Body of pancreas (tissue), 4 donors: ENCODE measurements at regions not wholly inside any gene's neighbourhood (a gene's known extent, or its start where the extent isn't known, plus 50 kb on each side); places are given as distances from the start of the nearest gene placed in this dataset.

Source experiments
- ATAC-seq: fragments of 150-250 bp; one replicate; pipeline ENCODE4 v1.9.1; 2016
- DNase-seq, 4 donors: peaks; one replicate each; pipeline ENCODE4 v3.0.0-alpha.2; 2019
- H3K27ac ChIP-seq, 4 donors: fragments of 200-600 bp; sonication (generic); 1 replicate in 3 of 4; 2 replicates in 1 of 4; pipeline versions ENCODE4 v1.5.1 to v1.6.1; 2016 to 2019; ENCODE audit warnings: mild to moderate bottlenecking in 1 of 4, mixed read lengths in 1 of 4, moderate library complexity in 1 of 4
- H3K27me3 ChIP-seq, 2 donors: fragments of 200-600 bp; sonication (generic); one replicate each; pipeline ENCODE4 v1.6.0; 2016; ENCODE audit warnings: mild to moderate bottlenecking in 1 of 2
- H3K36me3 ChIP-seq, 2 donors: fragments of 200-600 bp; sonication (generic); replicated peaks in 1 of 2; 2 replicates each; pipeline ENCODE4 v1.5.1; 2016; ENCODE audit warnings: low read depth in 2 of 2; ENCODE audit not compliant: insufficient read depth in 1 of 2
- H3K4me1 ChIP-seq: fragments of 200-600 bp; sonication (generic); one replicate; pipeline ENCODE4 v1.6.0; 2016
- H3K4me3 ChIP-seq, 2 donors: fragments of 200-600 bp; sonication (generic); 1 replicate in 1 of 2; 2 replicates in 1 of 2; pipeline ENCODE4 v1.5.1; 2016 to 2019
- H3K9me3 ChIP-seq, 3 donors: fragments of 200-600 bp; sonication (generic); 1 replicate in 2 of 3; 2 replicates in 1 of 3; pipeline ENCODE4 v1.5.1; 2016
- POLR2A ChIP-seq, 3 donors: fragments of 450-650 bp; IDR thresholded peaks; one replicate each; pipeline ENCODE4 v1.6.1; 2016; ENCODE audit warnings: antibody characterized with exemption in 3 of 3, mild to moderate bottlenecking in 2 of 3
- whole genome bisulfite sequencing, 2 donors: methylation state at CpG; one replicate each; pipeline ENCODE4 v1.1.5; 2017; 5-methylcytosine and 5-hydroxymethylcytosine counted together
- intact Hi-C: fragments of 100-400 bp; cut with DNase I; formaldehyde crosslinking; loops from one replicate; pipeline ENCODE4 v1.15.1; 2023
- TF ChIP-seq, protein P1 (sequence below), 7 experiments: fragments of 450-650 bp in 4 of 7; fragments of 200-600 bp in 3 of 7; sonication (generic) in 3 of 7; IDR thresholded peaks; one replicate each; pipeline ENCODE4 v1.5.1; 2016 to 2019; ENCODE audit warnings: antibody characterized with exemption in 7 of 7

DNA sequence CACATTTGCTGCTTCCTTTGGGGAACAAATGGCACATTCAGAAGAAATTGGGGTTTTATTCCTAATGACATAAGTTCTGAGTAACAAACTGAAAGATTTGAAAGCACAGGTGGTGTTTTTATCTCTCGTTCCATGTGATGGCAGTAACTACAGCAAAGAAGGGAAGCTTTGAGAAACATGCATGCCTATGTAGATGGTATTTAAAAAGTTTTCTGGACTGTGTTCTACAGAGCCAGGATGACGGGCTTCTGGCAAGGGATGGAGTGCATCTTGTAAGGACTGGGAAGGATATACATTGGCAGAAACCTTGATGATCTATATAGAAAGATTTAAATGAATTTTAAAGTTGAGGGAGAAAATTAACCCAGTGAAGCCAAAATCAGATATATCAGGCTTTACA is 362.2 kb upstream of the ROPN1 start:
- no peaks in the 10 kb centered on the region for H3K36me3 ChIP-seq
- no peak overlapping the region for H3K27ac ChIP-seq
- peaks cover 9% of the 10 kb centered on the region for H3K4me1 ChIP-seq
- H3K27me3 ChIP-seq: no peaks in the 10 kb centered on the region
- intact Hi-C loops: loop anchor here (10.0 kb wide), 1 partner anchor 111 kb away; no protein-coding TSS in a partner anchor
- DNase-seq: no peak
- TF ChIP-seq, protein P1, sequence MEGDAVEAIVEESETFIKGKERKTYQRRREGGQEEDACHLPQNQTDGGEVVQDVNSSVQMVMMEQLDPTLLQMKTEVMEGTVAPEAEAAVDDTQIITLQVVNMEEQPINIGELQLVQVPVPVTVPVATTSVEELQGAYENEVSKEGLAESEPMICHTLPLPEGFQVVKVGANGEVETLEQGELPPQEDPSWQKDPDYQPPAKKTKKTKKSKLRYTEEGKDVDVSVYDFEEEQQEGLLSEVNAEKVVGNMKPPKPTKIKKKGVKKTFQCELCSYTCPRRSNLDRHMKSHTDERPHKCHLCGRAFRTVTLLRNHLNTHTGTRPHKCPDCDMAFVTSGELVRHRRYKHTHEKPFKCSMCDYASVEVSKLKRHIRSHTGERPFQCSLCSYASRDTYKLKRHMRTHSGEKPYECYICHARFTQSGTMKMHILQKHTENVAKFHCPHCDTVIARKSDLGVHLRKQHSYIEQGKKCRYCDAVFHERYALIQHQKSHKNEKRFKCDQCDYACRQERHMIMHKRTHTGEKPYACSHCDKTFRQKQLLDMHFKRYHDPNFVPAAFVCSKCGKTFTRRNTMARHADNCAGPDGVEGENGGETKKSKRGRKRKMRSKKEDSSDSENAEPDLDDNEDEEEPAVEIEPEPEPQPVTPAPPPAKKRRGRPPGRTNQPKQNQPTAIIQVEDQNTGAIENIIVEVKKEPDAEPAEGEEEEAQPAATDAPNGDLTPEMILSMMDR (IDR thresholded peaks at IDR 0.05): no peak
- TF ChIP-seq POLR2A (IDR thresholded peaks at IDR 0.05): no peak
- H3K4me3 ChIP-seq: no peak overlapping the region
- WGBS, 2 donors: 82 to 88% methylated on average over 2 of the region's 2 CpGs
- no peaks in the 10 kb centered on the region for H3K9me3 ChIP-seq
- no peak for ATAC-seq

GRCh38 chr3:124358156-124358555 is 366.2 kb upstream of the ROPN1 start:
- no peak overlapping the region for H3K4me3 ChIP-seq
- TF ChIP-seq, protein P1 (IDR thresholded peaks at IDR 0.05): no peak
- no peak for TF ChIP-seq POLR2A (IDR thresholded peaks at IDR 0.05)
- H3K27me3 ChIP-seq: no peaks in the 10 kb centered on the region
- 87 to 95% methylated on average over 3 of the region's 3 CpGs for WGBS, 2 donors
- no peaks in the 10 kb centered on the region for H3K36me3 ChIP-seq
- H3K9me3 ChIP-seq: no peaks in the 10 kb centered on the region
- ATAC-seq (no peak), DNase-seq (no peak)
- H3K4me1 ChIP-seq: no peaks in the 10 kb centered on the region
- no peak overlapping the region for H3K27ac ChIP-seq
- intact Hi-C loops: loop anchor here (10.0 kb wide), 1 partner anchor 107 kb away; no protein-coding TSS in a partner anchor

DNA sequence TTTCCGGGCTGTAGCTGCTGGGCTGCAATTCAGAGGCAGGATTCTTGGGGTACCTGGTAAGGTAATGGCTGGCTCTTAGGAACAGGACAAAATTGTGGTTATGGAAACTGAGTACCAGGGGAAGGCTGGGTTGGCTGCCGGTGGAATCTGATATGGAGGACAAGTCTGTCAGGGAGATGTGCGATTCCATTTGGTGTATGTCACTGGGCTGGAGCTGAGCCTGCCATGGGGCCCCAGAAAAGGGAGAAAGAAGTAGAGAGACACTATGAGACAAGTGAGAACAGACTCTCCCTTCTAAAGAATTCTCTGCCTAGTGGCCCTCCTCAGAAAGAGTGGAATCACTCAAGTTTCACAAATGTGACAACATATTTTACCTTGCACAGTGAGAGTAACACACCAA is 368.2 kb upstream of the ROPN1 start:
- Histone ChIP-seq H3K27ac (peak overlapping the region in 2 of 4 donors; percentile 9 to 18), H3K4me3 (no peak overlapping the region), H3K36me3 (no peaks in the 10 kb centered on the region), H3K4me1 (no peaks in the 10 kb centered on the region), H3K9me3 (no peaks in the 10 kb centered on the region), H3K27me3 (no peaks in the 10 kb centered on the region)
- intact Hi-C loops: no loop called here
- TF ChIP-seq POLR2A (IDR thresholded peaks at IDR 0.05): no peak
- TF ChIP-seq, protein P1 (IDR thresholded peaks at IDR 0.05): no peak
- DNase-seq (no peak), ATAC-seq (no peak)
- WGBS, 2 donors: 56 to 82% methylated on average over 3 of the region's 3 CpGs

DNA sequence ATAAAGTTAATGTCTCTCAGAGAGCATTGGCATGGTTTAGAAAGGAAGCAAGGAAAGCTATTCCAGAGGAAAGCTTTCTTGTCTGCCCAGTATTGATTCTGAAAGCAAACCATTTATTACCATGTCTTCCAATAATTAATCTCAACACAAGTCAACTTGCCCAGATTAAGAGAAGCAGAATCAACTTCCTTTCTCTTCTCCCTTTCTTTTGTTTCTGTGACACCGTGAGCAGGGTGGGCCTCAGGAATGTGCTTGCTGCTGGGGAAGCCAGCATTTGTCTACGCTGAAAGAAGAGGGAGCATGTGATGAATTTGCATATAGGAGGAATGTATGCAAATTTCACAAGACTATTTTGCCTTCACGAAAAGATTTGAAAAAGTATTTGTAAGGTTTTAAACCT is 368.6 kb upstream of the ROPN1 start:
- Histone ChIP-seq H3K27me3 (no peaks in the 10 kb centered on the region), H3K4me1 (no peaks in the 10 kb centered on the region), H3K4me3 (no peak overlapping the region), H3K9me3 (no peaks in the 10 kb centered on the region), H3K36me3 (no peaks in the 10 kb centered on the region), H3K27ac (peak overlapping the region in 2 of 4 donors; percentile 9 to 18)
- TF ChIP-seq POLR2A (IDR thresholded peaks at IDR 0.05): no peak
- no peak for DNase-seq
- ATAC-seq: no peak
- intact Hi-C loops: no loop called here
- WGBS, 2 donors: 65 to 66% methylated on average over 3 of the region's 3 CpGs

DNA sequence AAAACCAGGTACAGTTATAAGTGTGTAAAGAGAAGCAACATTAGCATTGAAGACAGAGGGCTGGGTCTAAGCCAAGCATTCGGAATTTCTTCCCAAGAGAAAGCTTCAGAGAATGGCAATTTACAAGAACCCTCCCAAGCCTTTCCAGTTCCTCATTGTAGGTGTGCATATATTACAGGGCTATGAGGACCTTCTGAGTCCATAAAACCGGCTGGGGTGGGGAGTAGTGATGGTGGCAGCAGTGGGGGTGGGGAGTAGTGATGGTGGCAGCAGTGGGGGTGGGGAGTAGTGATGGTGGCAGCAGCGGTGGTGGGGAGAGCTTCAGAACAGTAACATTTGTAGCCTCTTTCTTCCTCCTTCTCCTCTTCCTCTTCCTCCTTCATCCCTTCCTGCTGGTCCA is 368.7 kb upstream of the UMPS start:
- intact Hi-C loops: no loop called here
- Histone ChIP-seq H3K27ac (no peak overlapping the region), H3K4me3 (no peak overlapping the region), H3K27me3 (no peaks in the 10 kb centered on the region), H3K4me1 (no peaks in the 10 kb centered on the region), H3K9me3 (no peaks in the 10 kb centered on the region), H3K36me3 (no peaks in the 10 kb centered on the region)
- no peak for DNase-seq
- 91 to 94% methylated on average over 3 of the region's 3 CpGs for WGBS, 2 donors
- TF ChIP-seq, protein P1 (IDR thresholded peaks at IDR 0.05): no peak
- no peak for TF ChIP-seq POLR2A (IDR thresholded peaks at IDR 0.05)
- ATAC-seq: no peak
